A549 (cell line): ENCODE measurements at regions not wholly inside any gene's neighbourhood (a gene's known extent, or its start where the extent isn't known, plus 50 kb on each side); places are given as distances from the start of the nearest gene placed in this dataset.
A peak's percentile ranks its signal among the peaks of the same experiment; 100 is the strongest.

ENCODE experiments used
- ATAC-seq, 2 experiments: fragments of 200-7000 bp in 1 of 2; fragments of >200 bp in 1 of 2; cut with Nextera tagmentation in 1 of 2; cut with Tn5 transposase in 1 of 2; 3 replicates each; pipeline versions ENCODE4 v1.8.0 to v1.9.1; 2018 to 2020; ENCODE audit warnings: mild to moderate bottlenecking in 1 of 2, moderate library complexity in 1 of 2
- CTCF ChIA-PET: fragments of 300-600 bp; sonication (Branson Sonifier 250); formaldehyde crosslinking; extraction: SDS; loops from one replicate; lab custom pipeline; 2021; ENCODE audit warnings: antibody characterized with exemption, inconsistent platforms; lab: Yijun Ruan, JAX
- POLR2A ChIA-PET: fragments of 350-600 bp; formaldehyde crosslinking; extraction: SDS; loops from one replicate; lab custom pipeline; 2021; ENCODE audit warnings: antibody characterized with exemption, inconsistent platforms; lab: Yijun Ruan, JAX
- DNase-seq, 2 experiments: peaks; one replicate each; pipeline versions ENCODE4 v3.0.0 to v3.0.0-alpha.2; 2011 to 2016; ENCODE audit warnings: low read depth in 1 of 2, low spot score in 1 of 2
- FAIRE-seq: peaks from 2 replicates; lab custom pipeline; 2011; peaks lifted over from hg19 to GRCh38; lab: Jason Lieb, UNC
- H3K27ac ChIP-seq, 2 experiments: fragments of >200 bp; sonication (Bioruptor Twin); formaldehyde crosslinking; 3 replicates each; pipeline ENCODE4 v1.5.1; 2016 to 2017
- H3K4me1 ChIP-seq: fragments of >200 bp; sonication (Bioruptor Twin); formaldehyde crosslinking; 3 replicates; pipeline ENCODE4 v1.6.1; 2016
- H3K4me2 ChIP-seq: fragments of >200 bp; sonication (Bioruptor Twin); formaldehyde crosslinking; 3 replicates; pipeline ENCODE4 v1.6.1; 2016
- H3K4me3 ChIP-seq: fragments of >200 bp; sonication (Bioruptor Twin); formaldehyde crosslinking; 3 replicates; pipeline ENCODE4 v1.5.1; 2016
- H3K9me3 ChIP-seq: fragments of >200 bp; sonication (Bioruptor Twin); formaldehyde crosslinking; 3 replicates; pipeline ENCODE4 v1.6.1; 2016
- ATOH8 ChIP-seq: fragments of 250-450 bp; sonication (Bioruptor Pico); IDR thresholded peaks from 2 replicates; pipeline ENCODE4 v1.5.0; 2020; ENCODE audit warnings: low read depth, mild to moderate bottlenecking, moderate library complexity
- CBX2 ChIP-seq: fragments of 200-600 bp; sonication (generic); IDR thresholded peaks from 2 replicates; pipeline ENCODE4 v1.6.1; 2016; ENCODE audit warnings: low read depth, mild to moderate bottlenecking, borderline replicate concordance
- CBX8 ChIP-seq: fragments of 200-600 bp; sonication (generic); IDR thresholded peaks from 2 replicates; pipeline ENCODE4 v1.6.1; 2016
- CHD2 ChIP-seq: fragments of 150-350 bp; IDR thresholded peaks from 2 replicates; pipeline ENCODE4 v1.6.1; 2014; ENCODE audit warnings: low read length; ENCODE audit not compliant: partially characterized antibody
- CHD4 ChIP-seq: fragments of 200-600 bp; sonication (generic); IDR thresholded peaks from 2 replicates; pipeline ENCODE4 v1.6.1; 2016; ENCODE audit warnings: antibody characterized with exemption, mild to moderate bottlenecking, borderline replicate concordance
- EHF ChIP-seq: fragments of 250-450 bp; sonication (Bioruptor Pico); IDR thresholded peaks from 2 replicates; pipeline ENCODE4 v1.5.0; 2020; ENCODE audit warnings: mild to moderate bottlenecking
- EHMT2 ChIP-seq: fragments of 200-600 bp; sonication (generic); IDR thresholded peaks from 2 replicates; pipeline ENCODE4 v1.6.1; 2016; ENCODE audit warnings: antibody characterized with exemption, low read depth, mild to moderate bottlenecking, moderate library complexity
- ELK1 ChIP-seq: fragments of 150-350 bp; IDR thresholded peaks from 2 replicates; pipeline ENCODE4 v1.6.1; 2014; ENCODE audit warnings: low read depth, mild to moderate bottlenecking, low read length
- FOSB ChIP-seq: fragments of 250-450 bp; sonication (Bioruptor Pico); IDR thresholded peaks from 2 replicates; pipeline ENCODE4 v1.5.0; 2020; ENCODE audit warnings: mild to moderate bottlenecking, moderate library complexity
- HDAC2 ChIP-seq: fragments of 200-600 bp; sonication (generic); IDR thresholded peaks from 2 replicates; pipeline ENCODE4 v1.6.1; 2016
- HES2 ChIP-seq: fragments of >200 bp; sonication (Bioruptor Twin); formaldehyde crosslinking; IDR thresholded peaks from 2 replicates; pipeline ENCODE4 v1.6.1; 2016
- HEYL ChIP-seq: fragments of 250-450 bp; sonication (Bioruptor Pico); IDR thresholded peaks from 2 replicates; pipeline ENCODE4 v1.8.0; 2021; ENCODE audit warnings: mild to moderate bottlenecking, moderate library complexity
- HMGXB4 ChIP-seq: fragments of 250-450 bp; sonication (Bioruptor Pico); IDR thresholded peaks from 2 replicates; pipeline ENCODE4 v1.5.0; 2021; ENCODE audit warnings: mild to moderate bottlenecking, moderate library complexity, borderline replicate concordance
- HOXB13 ChIP-seq: fragments of 250-450 bp; sonication (Bioruptor Pico); IDR thresholded peaks from 2 replicates; pipeline ENCODE4 v1.5.0; 2020; ENCODE audit warnings: low read depth, mild to moderate bottlenecking, moderate library complexity
- HOXB5 ChIP-seq: fragments of 250-450 bp; sonication (Bioruptor Pico); IDR thresholded peaks from 2 replicates; pipeline ENCODE4 v1.5.0; 2020; ENCODE audit warnings: mild to moderate bottlenecking, moderate library complexity
- JUN ChIP-seq, 2 experiments: fragments of >200 bp; sonication (Bioruptor Twin); formaldehyde crosslinking; IDR thresholded peaks; 2 replicates in 1 of 2; 3 replicates in 1 of 2; pipeline ENCODE4 v1.6.1; 2016 to 2017
- JUNB ChIP-seq: fragments of >200 bp; sonication (Bioruptor Twin); formaldehyde crosslinking; IDR thresholded peaks from 2 replicates; pipeline ENCODE4 v1.6.1; 2016
- KDM1A ChIP-seq: fragments of 200-600 bp; sonication (generic); IDR thresholded peaks from 2 replicates; pipeline ENCODE4 v1.6.1; 2016; ENCODE audit warnings: low read depth, mild to moderate bottlenecking
- KDM5A ChIP-seq: fragments of 200-600 bp; sonication (generic); IDR thresholded peaks from 2 replicates; pipeline ENCODE4 v1.6.1; 2016; ENCODE audit warnings: antibody characterized with exemption, mild to moderate bottlenecking
- MAFK ChIP-seq: fragments of 450-650 bp; IDR thresholded peaks from 2 replicates; pipeline ENCODE4 v1.6.1; 2014; ENCODE audit not compliant: partially characterized antibody
- MAX ChIP-seq: IDR thresholded peaks from 2 replicates; pipeline ENCODE4 v1.6.1; 2012
- MAZ ChIP-seq: fragments of 150-350 bp; IDR thresholded peaks from 2 replicates; pipeline ENCODE4 v1.6.1; 2014; ENCODE audit warnings: antibody characterized with exemption, low read depth, low read length, borderline replicate concordance
- NR3C1 ChIP-seq: fragments of >200 bp; sonication (Bioruptor Twin); formaldehyde crosslinking; IDR thresholded peaks from 3 replicates; pipeline ENCODE4 v1.6.1; 2017
- PHF8 ChIP-seq: fragments of 200-600 bp; sonication (generic); IDR thresholded peaks from 2 replicates; pipeline ENCODE4 v1.6.1; 2016; ENCODE audit warnings: low read depth, mild to moderate bottlenecking, antibody characterized with exemption, moderate library complexity, borderline replicate concordance
- POLR2A ChIP-seq: IDR thresholded peaks from 2 replicates; pipeline ENCODE4 v1.6.1; 2012; ENCODE audit warnings: mild to moderate bottlenecking, low read length
- RAD21 ChIP-seq, 2 experiments: fragments of >200 bp in 1 of 2; sonication (Bioruptor Twin) in 1 of 2; formaldehyde crosslinking in 1 of 2; IDR thresholded peaks in 1 of 2; conservative IDR thresholded peaks in 1 of 2; 2 replicates in 1 of 2; 3 replicates in 1 of 2; pipeline ENCODE4 v1.6.1; 2012 to 2018; ENCODE audit warnings: inconsistent platforms in 1 of 2
- RNF2 ChIP-seq: fragments of 200-600 bp; sonication (generic); IDR thresholded peaks from 2 replicates; pipeline ENCODE4 v1.6.1; 2016; ENCODE audit warnings: low read depth, mild to moderate bottlenecking, antibody characterized with exemption, moderate library complexity, borderline replicate concordance
- SREBF2 ChIP-seq: fragments of 450-650 bp; IDR thresholded peaks from 2 replicates; pipeline ENCODE4 v1.6.1; 2014; ENCODE audit warnings: mild to moderate bottlenecking, moderate library complexity
- TP53 ChIP-seq: fragments of 250-450 bp; sonication (Bioruptor Pico); IDR thresholded peaks from 2 replicates; pipeline ENCODE4 v1.5.0; 2021; ENCODE audit warnings: mild to moderate bottlenecking, moderate library complexity
- ZC3H11A ChIP-seq: fragments of 450-650 bp; IDR thresholded peaks from 2 replicates; pipeline ENCODE4 v1.6.1; 2014; ENCODE audit warnings: antibody characterized with exemption, mild to moderate bottlenecking
- ZFP36 ChIP-seq: fragments of 450-650 bp; IDR thresholded peaks from 2 replicates; pipeline ENCODE4 v1.6.1; 2014; ENCODE audit warnings: borderline replicate concordance; ENCODE audit not compliant: partially characterized antibody
- ZNF302 ChIP-seq: fragments of 250-450 bp; sonication (Bioruptor Pico); IDR thresholded peaks from 2 replicates; pipeline ENCODE4 v1.9.0; 2021; ENCODE audit warnings: inconsistent platforms, mild to moderate bottlenecking, moderate library complexity
- ZSCAN20 ChIP-seq: fragments of 250-450 bp; sonication (Bioruptor Pico); IDR thresholded peaks from 2 replicates; pipeline ENCODE4 v1.8.0; 2022; ENCODE audit warnings: mild to moderate bottlenecking, moderate library complexity
- WGBS: methylation state at CpG from one replicate; pipeline ENCODE4 v1.1.6; 2017; ENCODE audit errors: missing lambda C conversion rate; 5-methylcytosine and 5-hydroxymethylcytosine counted together

GRCh38 chr12:86662464-86662863, 406.3 kb upstream of the MGAT4C start (continued):
- TF ChIP-seq EHF (CRISPR knock-in tag) (no peak), KDM5A (no peak), MAFK (no peak), CHD2 (no peak), HMGXB4 (CRISPR knock-in tag) (no peak), NR3C1 (no peak)

GRCh38 chr12:86660488-86661147, 404.4 kb upstream of the MGAT4C start:
- ChIA-PET CTCF (no interaction called here), POLR2A (interaction anchor here (0.5 kb wide), 1 partner anchor 401 kb away, joined by 3 read pairs; no protein-coding TSS in a partner anchor)
- Histone ChIP-seq H3K4me1 (peaks cover 34% of the 10 kb centered on the region), H3K4me3 (no peak overlapping the region), H3K27ac (peak overlapping the region; percentile 74 to 86), H3K9me3 (no peaks in the 10 kb centered on the region), H3K4me2 (peak overlapping the region; percentile 57)
- peak; percentile 31 to 95 for DNase-seq
- WGBS = 32% methylated on average over 1 of the region's 1 CpG
- peak; percentile 93 to 98 for ATAC-seq
- peak; percentile 85 for FAIRE-seq
- TF ChIP-seq EHMT2 = no peak
- no peak for TF ChIP-seq CBX2
- peak; percentile 69 to 73; a peak in 2 of 5 replicates for TF ChIP-seq JUN (IDR thresholded peaks at IDR 0.05)
- no peak for TF ChIP-seq ELK1
- TF ChIP-seq KDM1A = no peak
- TF ChIP-seq HMGXB4 (CRISPR knock-in tag) = no peak
- TF ChIP-seq NR3C1 = no peak
- no peak for TF ChIP-seq HEYL (CRISPR knock-in tag)
- TF ChIP-seq RAD21 (conservative IDR thresholded peaks at IDR 0.05 in 1 of 2, IDR thresholded peaks at IDR 0.05 in 1 of 2) = peak; percentile 49 to 55; a peak in 4 of 5 replicates
- TF ChIP-seq CBX8 = no peak
- TF ChIP-seq ZSCAN20 (CRISPR knock-in tag) = 0 out of 2 replicates have a peak, but pooled peaks have one; percentile 27
- TF ChIP-seq MAX = peak; percentile 80
- TF ChIP-seq EHF (CRISPR knock-in tag) = no peak
- no peak for TF ChIP-seq PHF8
- TF ChIP-seq TP53 = no peak
- TF ChIP-seq ZNF302 (CRISPR knock-in tag) = no peak
- TF ChIP-seq RNF2 = no peak
- TF ChIP-seq CHD2 = no peak
- no peak for TF ChIP-seq MAZ
- TF ChIP-seq FOSB (CRISPR knock-in tag) = no peak
- no peak for TF ChIP-seq HDAC2
- no peak for TF ChIP-seq CHD4
- no peak for TF ChIP-seq HOXB13 (CRISPR knock-in tag)
- no peak for TF ChIP-seq SREBF2
- TF ChIP-seq POLR2A = no peak
- no peak for TF ChIP-seq HES2
- TF ChIP-seq ATOH8 (CRISPR knock-in tag) = no peak
- TF ChIP-seq JUNB = peak; percentile 97
- TF ChIP-seq ZC3H11A = no peak
- peak; percentile 97 for TF ChIP-seq HOXB5 (CRISPR knock-in tag)
- TF ChIP-seq ZFP36 = no peak
